ENCODE measurements at regions not wholly inside any gene's neighbourhood (a gene's known extent, or its start where the extent isn't known, plus 50 kb on each side); places are given as distances from the start of the nearest gene placed in this dataset.
"Not testable (repeated sequence)": the region's sequence is repeated elsewhere in the genome, so short reads cannot be mapped to it uniquely, and the experiment has no call there.

GRCh38 chr9:67288117-67288735, 295.9 kb upstream of the SPATA31A3 start:
- DNase-seq: not testable (repeated sequence)

- not testable (repeated sequence) for DNase-seq
Observed at GRCh38 chr9:67284299-67284698, 291.9 kb upstream of the SPATA31A3 start.

- DNase-seq: not testable (repeated sequence)
Observed at GRCh38 chr9:67281574-67281973, 289.2 kb upstream of the SPATA31A3 start.

GRCh38 chr9:67269692-67270091, 277.3 kb upstream of the SPATA31A3 start:
- DNase-seq: not testable (repeated sequence)

GRCh38 chr9:67257894-67258293, 265.5 kb upstream of the SPATA31A3 start:
- not testable (repeated sequence) for DNase-seq

GRCh38 chr9:67248967-67249366, 256.6 kb upstream of the SPATA31A3 start:
- DNase-seq: not testable (repeated sequence)

GRCh38 chr9:67212073-67212472, 219.7 kb upstream of the SPATA31A3 start:
- not testable (repeated sequence) for DNase-seq

- DNase-seq: not testable (repeated sequence)
Observed at GRCh38 chr9:67210842-67211241, 218.5 kb upstream of the SPATA31A3 start.

- DNase-seq: not testable (repeated sequence)
Observed at GRCh38 chr9:67208831-67209437, 216.6 kb upstream of the SPATA31A3 start.

- DNase-seq: not testable (repeated sequence)
Observed at GRCh38 chr9:67196135-67196534, 203.8 kb upstream of the SPATA31A3 start.

- not testable (repeated sequence) for DNase-seq
Observed at GRCh38 chr9:67195357-67195756, 203.0 kb upstream of the SPATA31A3 start.

GRCh38 chr9:67179185-67179584, 186.8 kb upstream of the SPATA31A3 start:
- not testable (repeated sequence) for DNase-seq

GRCh38 chr9:67175167-67175566, 182.8 kb upstream of the SPATA31A3 start:
- DNase-seq: not testable (repeated sequence)

GRCh38 chr9:67171721-67172120, 179.4 kb upstream of the SPATA31A3 start:
- not testable (repeated sequence) for DNase-seq

- DNase-seq: not testable (repeated sequence)
Observed at GRCh38 chr9:67168530-67169157, 176.3 kb upstream of the SPATA31A3 start.

- not testable (repeated sequence) for DNase-seq
Observed at GRCh38 chr9:67166335-67166734, 174.0 kb upstream of the SPATA31A3 start.

GRCh38 chr9:67162827-67163226, 170.5 kb upstream of the SPATA31A3 start:
- DNase-seq: not testable (repeated sequence)

- not testable (repeated sequence) for DNase-seq
Observed at GRCh38 chr9:67155218-67155617, 162.9 kb upstream of the SPATA31A3 start.

GRCh38 chr9:67153501-67153900, 161.2 kb upstream of the SPATA31A3 start:
- DNase-seq: not testable (repeated sequence)

- DNase-seq: not testable (repeated sequence)
Observed at GRCh38 chr9:67142392-67143107, 150.2 kb upstream of the SPATA31A3 start.

- DNase-seq: not testable (repeated sequence)
Observed at GRCh38 chr9:67136376-67136775, 144.0 kb upstream of the SPATA31A3 start.

GRCh38 chr9:67133124-67133523, 140.8 kb upstream of the SPATA31A3 start:
- not testable (repeated sequence) for DNase-seq

GRCh38 chr9:67116761-67117160, 124.4 kb upstream of the SPATA31A3 start:
- DNase-seq: not testable (repeated sequence)

Measured in CD4-positive, alpha-beta T cell treated with Interferon alpha-2 for 1 hour (primary cell).